Loucy (cell line): ENCODE measurements at regions not wholly inside any gene's neighbourhood (a gene's known extent, or its start where the extent isn't known, plus 50 kb on each side); places are given as distances from the start of the nearest gene placed in this dataset.

ENCODE experiments used
- CTCF ChIP-seq: fragments of 200-600 bp; sonication (generic); conservative IDR thresholded peaks from 2 replicates; pipeline ENCODE4 v1.5.1; 2014; ENCODE audit warnings: mild to moderate bottlenecking, antibody characterized with exemption, low read length
- EZH2phosphoT487 ChIP-seq: fragments of 200-600 bp; IDR thresholded peaks from 2 replicates; pipeline ENCODE4 v1.6.1; 2018; ENCODE audit warnings: antibody characterized with exemption, mild to moderate bottlenecking, moderate library complexity, borderline replicate concordance

GRCh38 chr1:218518216-218518740, 173.1 kb downstream of the TGFB2 start:
- no peak for TF ChIP-seq CTCF
- TF ChIP-seq EZH2phosphoT487, result no peak
